ENCODE measurements at regions not wholly inside any gene's neighbourhood (a gene's known extent, or its start where the extent isn't known, plus 50 kb on each side); places are given as distances from the start of the nearest gene placed in this dataset.
"Not testable (repeated sequence)": the region's sequence is repeated elsewhere in the genome, so short reads cannot be mapped to it uniquely, and the experiment has no call there.

DNA sequence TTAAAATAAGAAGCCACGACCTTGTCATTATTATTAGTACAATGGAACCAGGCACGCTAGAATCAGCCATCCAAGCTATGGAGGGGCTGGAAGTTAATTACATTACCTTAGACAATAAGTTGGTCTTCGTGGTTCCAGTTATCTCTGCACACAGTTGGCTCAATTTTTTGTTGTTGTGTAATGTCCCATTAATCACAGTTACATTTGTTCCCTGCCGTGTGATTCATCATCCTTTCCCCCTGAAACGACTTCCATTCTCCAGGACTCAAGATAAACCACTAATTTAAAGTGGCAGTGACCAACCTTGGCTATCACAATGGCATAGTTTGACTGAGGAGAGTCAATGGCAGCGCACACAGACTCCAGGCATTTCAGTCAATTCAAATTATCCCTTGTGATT, 905.0 kb downstream of the RAB28 start:
- DNase-seq (ENCODE audit: low read depth) = no peak

GRCh38 chr4:12576409-12576808, 907.7 kb downstream of the RAB28 start:
- DNase-seq (ENCODE audit: low read depth) = peak; percentile 63

GRCh38 chr4:12573716-12574115, 910.4 kb downstream of the RAB28 start:
- no peak for DNase-seq (ENCODE audit: low read depth)

DNA sequence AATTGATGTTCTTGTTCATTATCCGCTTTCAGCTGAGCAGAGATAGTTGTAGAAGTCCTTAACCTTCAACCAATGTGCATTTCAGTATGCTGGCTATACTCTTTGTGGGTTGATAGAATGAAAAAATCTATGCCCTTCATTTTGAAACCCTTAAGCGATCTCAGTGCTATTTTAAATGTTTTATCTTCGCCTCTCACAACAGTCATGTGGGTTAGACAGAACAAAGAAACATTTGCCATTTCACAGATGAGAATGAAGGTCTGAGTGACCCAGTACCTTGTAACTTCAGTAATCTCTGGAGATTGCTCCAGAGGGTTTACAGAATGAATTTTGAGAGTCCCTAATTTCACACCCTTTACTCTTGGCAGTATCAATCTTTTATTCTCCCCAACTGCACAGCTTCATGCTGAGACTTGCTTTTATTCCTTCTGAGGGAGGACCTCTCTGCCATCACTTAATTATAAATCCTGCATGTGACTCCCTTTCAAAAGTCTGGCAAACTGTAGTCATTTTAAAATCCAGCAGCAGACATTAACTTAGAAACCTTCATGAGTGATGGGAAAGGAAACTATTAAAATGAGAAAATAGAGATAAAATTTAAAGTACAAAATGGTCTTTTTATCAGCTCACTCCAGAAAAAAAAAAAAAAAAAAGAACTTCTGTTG, 921.5 kb downstream of the RAB28 start:
- no peak for DNase-seq (ENCODE audit: low read depth)

- DNase-seq (ENCODE audit: low read depth) = no peak
These were observed 922.1 kb downstream of the RAB28 start for GRCh38 chr4:12562021-12562420.

DNA sequence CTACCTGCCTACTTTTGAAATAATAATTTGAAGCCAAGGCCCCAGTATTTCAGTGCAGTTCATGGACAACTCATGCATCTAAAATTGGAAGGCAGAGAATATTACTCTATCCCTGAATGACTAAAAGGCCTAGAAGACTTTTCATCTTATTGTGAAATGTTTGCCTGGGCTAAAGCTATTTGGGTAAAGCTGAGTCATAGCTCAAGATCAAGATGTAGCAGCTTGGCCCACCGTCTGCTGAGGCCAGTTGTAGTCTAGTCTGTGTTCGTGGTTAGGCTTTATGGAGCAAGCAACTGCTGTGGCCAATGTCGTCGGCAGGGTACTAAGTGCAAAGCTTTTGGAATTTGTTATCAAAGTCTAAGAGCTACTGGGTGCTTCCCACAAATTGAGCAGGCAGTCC, 929.1 kb downstream of the RAB28 start:
- peak; percentile 30 for DNase-seq (ENCODE audit: low read depth)

GRCh38 chr4:12548678-12549077, 935.5 kb downstream of the RAB28 start:
- no peak for DNase-seq (ENCODE audit: low read depth)

DNA sequence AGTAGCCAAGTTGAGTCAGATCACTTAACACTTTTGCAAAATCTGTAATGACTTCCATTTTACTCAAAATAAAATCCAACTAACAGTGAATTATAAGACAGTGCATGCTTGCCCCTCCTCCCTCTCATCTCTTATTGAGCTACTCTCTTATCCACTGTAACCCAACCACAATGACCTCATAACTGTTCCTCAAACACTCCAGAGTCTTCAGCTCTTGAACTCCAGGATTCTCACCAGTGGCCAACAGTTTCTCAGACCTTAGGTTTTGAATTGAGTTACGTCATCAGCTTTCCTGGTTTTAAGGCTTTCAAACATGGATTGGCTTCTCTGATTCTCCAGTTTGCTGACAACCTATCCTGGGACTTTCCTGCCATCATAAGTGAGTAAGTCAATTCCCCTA, 938.3 kb downstream of the RAB28 start:
- DNase-seq (ENCODE audit: low read depth) = no peak

DNA sequence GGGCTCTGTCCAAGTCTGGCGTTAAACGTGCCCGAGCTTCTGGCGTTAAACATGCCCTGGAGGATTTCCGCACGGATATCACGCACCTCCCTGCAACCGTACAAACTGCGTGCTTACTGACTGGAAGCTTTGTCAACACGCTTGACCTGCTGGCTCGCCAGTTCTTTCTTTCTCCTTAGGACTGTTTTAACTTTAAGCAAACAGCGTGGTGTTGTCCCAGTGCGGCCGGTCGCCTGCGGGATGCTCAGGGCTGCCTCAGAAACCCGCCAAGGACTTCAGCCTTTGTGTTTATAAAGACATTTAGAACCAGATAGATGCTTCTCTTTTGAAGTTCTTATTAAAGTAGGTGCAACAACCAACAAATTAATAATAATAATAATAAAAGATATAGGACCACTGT, 946.0 kb downstream of the RAB28 start:
- no peak for DNase-seq (ENCODE audit: low read depth)

- DNase-seq (ENCODE audit: low read depth) = no peak
These were observed 949.5 kb downstream of the RAB28 start for GRCh38 chr4:12534684-12535083.

- no peak for DNase-seq (ENCODE audit: low read depth)
These were observed 964.7 kb downstream of the RAB28 start for GRCh38 chr4:12519426-12519825.

DNA sequence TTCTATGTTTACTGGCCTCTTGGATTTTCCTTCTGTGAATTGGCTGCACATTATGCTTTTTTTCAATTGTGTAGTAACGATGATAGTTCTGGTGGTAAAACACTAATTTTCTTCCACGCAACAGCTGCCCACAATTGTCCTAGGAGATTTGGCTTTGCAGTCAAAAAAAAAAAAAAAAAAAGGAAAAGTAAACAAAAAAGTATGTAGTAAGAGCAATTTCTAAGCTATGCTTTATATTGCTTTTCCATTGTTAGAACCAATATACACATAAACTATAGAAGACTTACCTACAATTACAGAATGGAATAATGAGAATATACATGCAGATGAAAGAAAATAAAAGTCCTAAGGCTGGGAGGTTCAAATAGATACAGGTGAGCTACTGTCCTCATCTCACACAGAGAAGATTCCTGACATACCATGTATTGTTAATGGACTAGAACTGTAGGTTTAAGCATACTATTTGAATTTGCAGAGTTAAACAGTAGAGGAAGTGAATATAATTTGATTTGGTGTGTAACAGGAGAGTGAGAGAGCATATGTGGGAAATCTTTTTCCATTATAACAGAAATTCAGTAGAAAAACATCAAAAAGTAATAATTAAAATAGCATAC, 976.2 kb downstream of the RAB28 start:
- DNase-seq (ENCODE audit: low read depth) = no peak

DNA sequence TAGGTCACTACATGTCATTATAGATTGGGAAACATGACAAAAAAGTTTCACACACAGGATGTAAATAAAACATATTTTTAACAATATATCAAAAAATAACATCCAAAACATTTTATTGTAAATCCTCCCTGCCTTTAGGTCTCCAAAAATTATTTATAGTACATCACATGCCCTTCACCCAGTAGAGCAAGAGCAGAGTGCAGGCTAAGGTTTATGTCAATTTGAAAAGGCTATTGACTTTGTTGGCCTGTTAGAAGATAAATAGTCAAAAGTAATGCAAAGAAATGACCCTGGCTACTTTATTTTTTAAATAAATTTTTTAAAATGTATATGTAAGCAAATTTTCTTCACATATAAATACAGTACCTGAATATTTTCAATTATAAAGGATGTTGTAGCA, 983.7 kb downstream of the RAB28 start:
- no peak for DNase-seq (ENCODE audit: low read depth)

DNA sequence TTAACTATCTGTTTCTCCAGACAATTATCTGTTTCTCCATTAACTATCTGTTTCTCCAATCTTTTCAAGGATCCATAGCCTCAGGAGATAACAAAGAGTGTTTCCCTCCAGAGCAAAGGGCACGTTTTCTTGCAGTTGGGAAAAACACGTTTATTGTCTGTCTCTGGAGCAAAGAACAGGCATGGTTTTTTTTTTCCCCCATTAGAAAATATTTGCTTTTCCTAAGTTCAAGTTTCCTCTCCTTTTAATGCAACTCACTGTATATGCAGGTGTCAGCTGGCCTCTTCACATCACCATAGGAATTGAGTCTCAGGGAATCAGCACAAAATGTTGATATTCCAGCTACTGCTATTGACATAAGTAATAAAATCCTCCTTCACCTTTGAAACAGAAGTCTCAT, 984.4 kb downstream of the RAB28 start:
- no peak for DNase-seq (ENCODE audit: low read depth)

- DNase-seq (ENCODE audit: low read depth) = no peak
These were observed 988.9 kb downstream of the RAB28 start for GRCh38 chr4:12495211-12495610.

GRCh38 chr4:12492730-12493393, 991.3 kb downstream of the RAB28 start:
- no peak for DNase-seq (ENCODE audit: low read depth)

GRCh38 chr4:12488672-12489071, 995.5 kb downstream of the RAB28 start:
- DNase-seq (ENCODE audit: low read depth) = no peak

DNA sequence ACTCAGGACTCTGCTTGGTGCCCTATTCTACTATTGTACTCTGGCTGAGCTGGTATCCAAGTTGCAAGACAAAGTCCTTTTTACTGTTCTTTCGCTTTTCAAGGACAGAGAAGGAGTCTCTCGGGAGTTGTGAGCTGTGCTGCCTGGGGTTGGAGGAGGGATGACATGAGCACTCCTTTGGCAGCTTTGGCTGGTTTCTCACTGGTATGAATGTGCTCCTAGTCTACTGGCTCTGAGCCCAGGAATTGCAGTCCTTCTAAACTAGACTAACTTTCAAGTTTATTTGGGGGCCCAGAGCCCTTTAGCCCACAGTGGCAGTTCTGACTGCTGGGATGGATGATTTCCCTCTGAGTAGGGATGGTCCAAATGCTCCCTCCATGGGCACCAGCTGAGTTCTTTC, 997.1 kb downstream of the RAB28 start:
- DNase-seq (ENCODE audit: low read depth) = no peak

DNA sequence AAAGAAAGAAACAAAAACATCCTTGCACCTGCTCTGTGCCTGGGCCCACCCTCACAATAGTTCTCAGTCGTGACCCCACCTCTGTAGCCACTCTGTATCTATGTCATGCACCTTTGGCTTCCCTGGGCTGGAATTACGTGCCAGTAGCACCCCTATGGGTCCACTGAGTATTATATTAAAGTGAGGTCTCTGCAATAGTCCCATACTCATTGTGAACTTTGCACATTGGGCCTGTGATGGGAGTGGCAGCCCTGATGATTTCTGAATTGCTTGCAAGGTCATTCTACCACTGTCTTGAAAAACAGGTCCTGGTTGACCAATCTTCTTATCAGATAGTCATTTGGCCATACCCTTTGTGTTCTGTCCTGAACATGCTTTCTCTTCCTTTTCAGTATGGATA, 1012.1 kb downstream of the RAB28 start:
- DNase-seq (ENCODE audit: low read depth) = no peak

GRCh38 chr4:12471193-12471592, 1012.9 kb downstream of the RAB28 start:
- no peak for DNase-seq (ENCODE audit: low read depth)

DNA sequence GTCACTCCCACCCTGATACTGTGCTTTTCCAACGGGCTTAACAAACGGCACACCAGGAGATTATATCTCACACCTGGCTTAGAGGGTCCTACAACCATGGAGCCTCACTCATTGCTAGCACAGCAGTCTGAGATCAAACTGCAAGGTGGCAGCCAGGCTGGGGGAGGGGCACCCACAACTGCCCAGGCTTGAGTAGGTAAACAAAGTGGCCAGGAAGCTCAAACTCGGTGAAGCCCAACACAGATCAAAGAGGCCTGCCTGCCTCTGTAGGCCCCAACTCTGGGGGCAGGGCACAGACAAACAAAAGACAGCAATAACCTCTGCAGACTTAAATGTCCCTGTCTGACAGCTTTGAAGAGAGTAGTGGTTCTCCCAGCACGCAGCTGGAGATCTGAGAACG, 1022.6 kb downstream of the RAB28 start:
- DNase-seq (ENCODE audit: low read depth) = not testable (repeated sequence)

GRCh38 chr4:12459126-12459525, 1025.0 kb downstream of the RAB28 start:
- no peak for DNase-seq (ENCODE audit: low read depth)

GRCh38 chr4:12458621-12459020, 1025.5 kb downstream of the RAB28 start:
- DNase-seq (ENCODE audit: low read depth) = no peak

DNA sequence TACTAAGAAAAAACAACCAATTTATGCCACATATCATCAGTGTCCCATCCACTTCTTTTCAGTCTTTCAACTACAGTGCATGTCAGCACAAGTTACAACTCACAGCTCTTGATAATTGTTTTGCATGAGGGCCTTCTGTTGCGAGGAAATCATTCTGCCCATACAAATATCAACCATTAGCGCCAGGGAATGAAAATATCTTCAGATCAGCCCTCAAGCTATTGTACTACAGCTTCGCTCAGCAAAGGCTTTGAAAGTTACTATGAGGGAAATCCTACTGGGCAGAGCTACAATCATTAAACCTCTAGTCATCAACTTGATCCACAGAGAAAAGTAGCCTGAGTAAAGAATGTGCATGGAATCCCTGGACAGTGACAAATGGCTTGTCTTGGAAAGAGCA, 1023.6 kb upstream of the HS3ST1 start:
- no peak for DNase-seq (ENCODE audit: low read depth)
